ENCODE measurements at regions not wholly inside any gene's neighbourhood (a gene's known extent, or its start where the extent isn't known, plus 50 kb on each side); places are given as distances from the start of the nearest gene placed in this dataset.

- no peak for TF ChIP-seq CTCF (IDR thresholded peaks at IDR 0.05; ENCODE audit: low read depth, low read length)
- no peak overlapping the region for H3K4me3 ChIP-seq (replicated peaks in 1 of 2; ENCODE audit: low read depth in 2 of 2, low read length in 2 of 2)
- DNase-seq (ENCODE audit: low read depth in 2 of 2) = peak in 1 of 2 donors; percentile 62
Observed at GRCh38 chr4:106746451-106746850, 289.7 kb downstream of the DKK2 start.

- H3K4me3 ChIP-seq (replicated peaks in 1 of 2; ENCODE audit: low read depth in 2 of 2, low read length in 2 of 2) = no peak overlapping the region
- TF ChIP-seq CTCF (IDR thresholded peaks at IDR 0.05; ENCODE audit: low read depth, low read length) = no peak
- DNase-seq (ENCODE audit: low read depth in 2 of 2) = no peak
Observed at GRCh38 chr4:106738121-106738520, 298.0 kb downstream of the DKK2 start.

- no peak overlapping the region for H3K4me3 ChIP-seq (replicated peaks in 1 of 2; ENCODE audit: low read depth in 2 of 2, low read length in 2 of 2)
- no peak for TF ChIP-seq CTCF (IDR thresholded peaks at IDR 0.05; ENCODE audit: low read depth, low read length)
- DNase-seq (ENCODE audit: low read depth in 2 of 2) = no peak
Observed at GRCh38 chr4:106718548-106718947, 317.6 kb downstream of the DKK2 start.

- no peak for DNase-seq (ENCODE audit: low read depth in 2 of 2)
- H3K4me3 ChIP-seq (replicated peaks in 1 of 2; ENCODE audit: low read depth in 2 of 2, low read length in 2 of 2) = no peak overlapping the region
- no peak for TF ChIP-seq CTCF (IDR thresholded peaks at IDR 0.05; ENCODE audit: low read depth, low read length)
Observed at GRCh38 chr4:106717091-106717490, 319.0 kb downstream of the DKK2 start.

- no peak for DNase-seq (ENCODE audit: low read depth in 2 of 2)
- H3K4me3 ChIP-seq (replicated peaks in 1 of 2; ENCODE audit: low read depth in 2 of 2, low read length in 2 of 2) = no peak overlapping the region
- TF ChIP-seq CTCF (IDR thresholded peaks at IDR 0.05; ENCODE audit: low read depth, low read length) = no peak
Observed at GRCh38 chr4:106715825-106716224, 320.3 kb downstream of the DKK2 start.

- no peak overlapping the region for H3K4me3 ChIP-seq (replicated peaks in 1 of 2; ENCODE audit: low read depth in 2 of 2, low read length in 2 of 2)
- TF ChIP-seq CTCF (IDR thresholded peaks at IDR 0.05; ENCODE audit: low read depth, low read length) = no peak
- no peak for DNase-seq (ENCODE audit: low read depth in 2 of 2)
Observed at GRCh38 chr4:106708464-106708816, 327.7 kb downstream of the DKK2 start.

GRCh38 chr4:106707776-106708463, 328.2 kb downstream of the DKK2 start:
- no peak overlapping the region for H3K4me3 ChIP-seq (replicated peaks in 1 of 2; ENCODE audit: low read depth in 2 of 2, low read length in 2 of 2)
- DNase-seq (ENCODE audit: low read depth in 2 of 2) = peak in 1 of 2 donors; percentile 45

More at GRCh38 chr4:106707776-106708463, 328.2 kb downstream of the DKK2 start:
- no peak for TF ChIP-seq CTCF (IDR thresholded peaks at IDR 0.05; ENCODE audit: low read depth, low read length)

Data from cardiac fibroblast (primary cell).